ENCODE measurements at regions not wholly inside any gene's neighbourhood (a gene's known extent, or its start where the extent isn't known, plus 50 kb on each side); places are given as distances from the start of the nearest gene placed in this dataset.

- TF ChIP-seq CTCF (IDR thresholded peaks at IDR 0.05): no peak
- no peak for TF ChIP-seq EP300 (IDR thresholded peaks at IDR 0.05)
- no peak for TF ChIP-seq CBX8 (IDR thresholded peaks at IDR 0.05)
- TF ChIP-seq SMC3 (IDR thresholded peaks at IDR 0.05): no peak
- TF ChIP-seq, protein P1, sequence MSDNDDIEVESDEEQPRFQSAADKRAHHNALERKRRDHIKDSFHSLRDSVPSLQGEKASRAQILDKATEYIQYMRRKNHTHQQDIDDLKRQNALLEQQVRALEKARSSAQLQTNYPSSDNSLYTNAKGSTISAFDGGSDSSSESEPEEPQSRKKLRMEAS (IDR thresholded peaks at IDR 0.05): no peak
- no peak for TF ChIP-seq HOXA7 (CRISPR knock-in tag; IDR thresholded peaks at IDR 0.05)
- no peak for TF ChIP-seq RAD21 (conservative IDR thresholded peaks at IDR 0.05 in 1 of 2, IDR thresholded peaks at IDR 0.05 in 1 of 2)
- no peak for TF ChIP-seq REST (IDR thresholded peaks at IDR 0.05)
- no peak for TF ChIP-seq POLR2A (IDR thresholded peaks at IDR 0.05; ENCODE audit: low read length)
- no peak for TF ChIP-seq USF2 (IDR thresholded peaks at IDR 0.05)
- no peak for TF ChIP-seq RNF2 (IDR thresholded peaks at IDR 0.05; ENCODE audit: borderline replicate concordance, low read depth)
- no peak for TF ChIP-seq MAFK (IDR thresholded peaks at IDR 0.05; ENCODE audit: partially characterized antibody)
- TF ChIP-seq FOSL2 (IDR thresholded peaks at IDR 0.05): no peak
- TF ChIP-seq FOSL2 (CRISPR knock-in tag; IDR thresholded peaks at IDR 0.05): no peak
- TF ChIP-seq TP53 (CRISPR knock-in tag; IDR thresholded peaks at IDR 0.05): no peak
Observed at GRCh38 chr6:23483896-23484295, 642.1 kb upstream of the NRSN1 start.

Measured in A549 (cell line).